Activated CD8-positive, alpha-beta memory T cell treated with anti-CD3 and anti-CD28 coated beads, Interleukin-2, amount 50 U/mL, for 24 hours (primary cell): ENCODE measurements at regions not wholly inside any gene's neighbourhood (a gene's known extent, or its start where the extent isn't known, plus 50 kb on each side); places are given as distances from the start of the nearest gene placed in this dataset.
"Not testable (repeated sequence)": the region's sequence is repeated elsewhere in the genome, so short reads cannot be mapped to it uniquely, and the experiment has no call there.

Source experiments
- DNase-seq: peaks from one replicate; pipeline ENCODE4 v3.0.0-alpha.2; 2020; ENCODE audit errors: extremely low read depth

- not testable (repeated sequence) for DNase-seq
Measured at GRCh38 chr7:150193866-150194265, 129.3 kb upstream of the LRRC61 start.
